ENCODE measurements at regions not wholly inside any gene's neighbourhood (a gene's known extent, or its start where the extent isn't known, plus 50 kb on each side); places are given as distances from the start of the nearest gene placed in this dataset.
"Not testable (repeated sequence)": the region's sequence is repeated elsewhere in the genome, so short reads cannot be mapped to it uniquely, and the experiment has no call there.

GRCh38 chr2:71961289-71962027 lies 186.2 kb downstream of the CYP26B1 start:
- no peak for DNase-seq (ENCODE audit: low spot score in 2 of 2)
- Histone ChIP-seq H3K4me1 (no peaks in the 10 kb centered on the region), H3K27ac (no peak overlapping the region), H3K36me3 (no peaks in the 10 kb centered on the region), H3K27me3 (no peaks in the 10 kb centered on the region), H3K9me3 (peaks cover 9% of the 10 kb centered on the region), H3K4me3 (no peak overlapping the region)
- 81% methylated on average over 5 of the region's 5 CpGs for WGBS
- TF ChIP-seq EP300 (IDR thresholded peaks at IDR 0.05) (no peak), POLR2AphosphoS5 (IDR thresholded peaks at IDR 0.05) (no peak), CTCF (IDR thresholded peaks at IDR 0.05) (no peak), POLR2A (IDR thresholded peaks at IDR 0.05) (no peak)

GRCh38 chr2:71959494-71959893 lies 188.2 kb downstream of the CYP26B1 start:
- TF ChIP-seq POLR2AphosphoS5 (IDR thresholded peaks at IDR 0.05) (no peak), EP300 (IDR thresholded peaks at IDR 0.05) (no peak), POLR2A (IDR thresholded peaks at IDR 0.05) (no peak), CTCF (IDR thresholded peaks at IDR 0.05) (no peak)
- Histone ChIP-seq H3K36me3 (no peaks in the 10 kb centered on the region), H3K9me3 (peaks cover 9% of the 10 kb centered on the region)

GRCh38 chr2:71958426-71958825 lies 189.2 kb downstream of the CYP26B1 start:
- H3K9me3 ChIP-seq; H3K36me3 ChIP-seq; H3K4me1 ChIP-seq; DNase-seq (ENCODE audit: low spot score in 2 of 2); H3K27ac ChIP-seq; H3K27me3 ChIP-seq; H3K4me3 ChIP-seq: not testable (repeated sequence)
- WGBS = 97% methylated on average over 1 of the region's 1 CpG

More at GRCh38 chr2:71959494-71959893, 188.2 kb downstream of the CYP26B1 start:
- no peaks in the 10 kb centered on the region for H3K4me1 ChIP-seq
- no peak for DNase-seq (ENCODE audit: low spot score in 2 of 2)
- no peak overlapping the region for H3K27ac ChIP-seq
- H3K4me3 ChIP-seq = no peak overlapping the region
- no peaks in the 10 kb centered on the region for H3K27me3 ChIP-seq

GRCh38 chr2:71952572-71953188 lies 195.0 kb downstream of the CYP26B1 start:
- Histone ChIP-seq H3K4me3 (no peak overlapping the region), H3K9me3 (peaks cover 4% of the 10 kb centered on the region), H3K36me3 (no peaks in the 10 kb centered on the region), H3K4me1 (peaks cover 33% of the 10 kb centered on the region), H3K27ac (peak overlapping the region; percentile 67), H3K27me3 (no peaks in the 10 kb centered on the region)
- TF ChIP-seq POLR2AphosphoS5 (IDR thresholded peaks at IDR 0.05) (no peak), POLR2A (IDR thresholded peaks at IDR 0.05) (no peak), EP300 (IDR thresholded peaks at IDR 0.05) (no peak), CTCF (IDR thresholded peaks at IDR 0.05) (no peak)
- DNase-seq (ENCODE audit: low spot score in 2 of 2) = no peak
- 50% methylated on average over 6 of the region's 6 CpGs for WGBS

GRCh38 chr2:71951718-71952404 lies 195.8 kb downstream of the CYP26B1 start:
- Histone ChIP-seq H3K4me3 (no peak overlapping the region), H3K4me1 (peaks cover 33% of the 10 kb centered on the region), H3K36me3 (no peaks in the 10 kb centered on the region), H3K27ac (peak overlapping the region; percentile 67), H3K27me3 (no peaks in the 10 kb centered on the region), H3K9me3 (peaks cover 2% of the 10 kb centered on the region)
- no peak for DNase-seq (ENCODE audit: low spot score in 2 of 2)
- no peak for TF ChIP-seq POLR2AphosphoS5 (IDR thresholded peaks at IDR 0.05)
- TF ChIP-seq CTCF (IDR thresholded peaks at IDR 0.05) = no peak
- no peak for TF ChIP-seq EP300 (IDR thresholded peaks at IDR 0.05)
- no peak for TF ChIP-seq POLR2A (IDR thresholded peaks at IDR 0.05)
- 79% methylated on average over 3 of the region's 3 CpGs for WGBS
